Endodermal cell (in vitro differentiated cells): ENCODE measurements at regions not wholly inside any gene's neighbourhood (a gene's known extent, or its start where the extent isn't known, plus 50 kb on each side); places are given as distances from the start of the nearest gene placed in this dataset.

Experiments
- DNase-seq: peaks from one replicate; pipeline ENCODE4 v3.0.0-alpha.2; 2017
- H3K27ac ChIP-seq: 2 replicates; pipeline ENCODE4 v1.5.1; 2013; ENCODE audit warnings: mild to moderate bottlenecking, low read depth, low read length, moderate library complexity
- H3K27me3 ChIP-seq: 2 replicates; pipeline ENCODE4 v1.6.1; 2013; ENCODE audit warnings: mild to moderate bottlenecking, low read length, moderate library complexity; ENCODE audit not compliant: insufficient read depth, control insufficient read depth, poor library complexity, severe bottlenecking
- H3K36me3 ChIP-seq: 2 replicates; pipeline ENCODE4 v1.7.0; 2013; ENCODE audit warnings: mild to moderate bottlenecking, low read length, moderate library complexity; ENCODE audit not compliant: control insufficient read depth, insufficient read depth
- H3K4me1 ChIP-seq: one replicate; pipeline ENCODE4 v1.7.0; 2013; ENCODE audit warnings: low read length; ENCODE audit not compliant: control insufficient read depth, insufficient read depth
- H3K4me3 ChIP-seq: 2 replicates; pipeline ENCODE4 v1.5.1; 2013; ENCODE audit warnings: mild to moderate bottlenecking, low read length, moderate library complexity
- H3K9ac ChIP-seq: 2 replicates; pipeline ENCODE4 v1.6.1; 2013; ENCODE audit warnings: mild to moderate bottlenecking, low read length, moderate library complexity; ENCODE audit not compliant: poor library complexity, severe bottlenecking; ENCODE audit errors: extremely low read depth
- H3K9me3 ChIP-seq: 2 replicates; pipeline ENCODE4 v1.6.1; 2013; ENCODE audit warnings: mild to moderate bottlenecking, low read length, moderate library complexity; ENCODE audit not compliant: control insufficient read depth
- H3K27ac Mint-ChIP-seq: 2 replicates; pipeline ENCODE4 v1.8.0; 2020; ENCODE audit warnings: mixed read lengths
- H3K27me3 Mint-ChIP-seq: 2 replicates; pipeline ENCODE4 v1.8.0; 2021; ENCODE audit warnings: mild to moderate bottlenecking, mixed read lengths; ENCODE audit not compliant: insufficient read depth
- H3K36me3 Mint-ChIP-seq: 2 replicates; pipeline ENCODE4 v1.8.0; 2020; ENCODE audit warnings: low read depth, mixed read lengths
- H3K4me1 Mint-ChIP-seq: 2 replicates; pipeline ENCODE4 v1.8.0; 2020; ENCODE audit warnings: mixed read lengths
- H3K4me3 Mint-ChIP-seq: 2 replicates; pipeline ENCODE4 v1.8.0; 2020; ENCODE audit warnings: mild to moderate bottlenecking, moderate library complexity, mixed read lengths
- H3K9me3 Mint-ChIP-seq: 2 replicates; pipeline ENCODE4 v1.8.0; 2020; ENCODE audit warnings: mild to moderate bottlenecking, mixed read lengths
- CTCF ChIP-seq: fragments of 200-600 bp; sonication (generic); conservative IDR thresholded peaks from 2 replicates; pipeline ENCODE4 v1.5.0; 2021; ENCODE audit warnings: antibody characterized with exemption, mild to moderate bottlenecking
- WGBS, 2 experiments: methylation state at CpG; one replicate each; pipeline versions ENCODE4 v1.1.5 to v1.1.7; 2013; ENCODE audit warnings: missing lambda C conversion rate in 2 of 2, mixed read lengths in 1 of 2; ENCODE audit not compliant: insufficient coverage in 1 of 2, insufficient read length in 1 of 2; 5-methylcytosine and 5-hydroxymethylcytosine counted together

GRCh38 chr12:114562654-114563053, 121.3 kb downstream of the TBX3 start:
- H3K36me3 ChIP-seq = no peaks in the 10 kb centered on the region
- no peak overlapping the region for H3K9ac ChIP-seq
- no peaks in the 10 kb centered on the region for H3K36me3 Mint-ChIP-seq
- TF ChIP-seq CTCF = no peak
- no peak overlapping the region for H3K4me3 Mint-ChIP-seq
- H3K4me3 ChIP-seq = no peak overlapping the region
- peak; percentile 89 for DNase-seq
- peaks cover 8% of the 10 kb centered on the region for H3K4me1 Mint-ChIP-seq
- H3K27me3 ChIP-seq = peaks cover 6% of the 10 kb centered on the region
- peaks cover 2% of the 10 kb centered on the region for H3K27me3 Mint-ChIP-seq
- H3K4me1 ChIP-seq = no peaks in the 10 kb centered on the region
- no peak overlapping the region for H3K27ac Mint-ChIP-seq
- no peaks in the 10 kb centered on the region for H3K9me3 ChIP-seq
- H3K27ac ChIP-seq = no peak overlapping the region
- WGBS, 2 experiments = 61% methylated on average over 2 of the region's 2 CpGs; no CpG with 5 or more reads in 1 of the 2 experiments
- H3K9me3 Mint-ChIP-seq = no peaks in the 10 kb centered on the region

- Mint-ChIP-seq H3K27me3 (peaks cover 2% of the 10 kb centered on the region), H3K36me3 (no peaks in the 10 kb centered on the region), H3K4me1 (no peaks in the 10 kb centered on the region), H3K4me3 (no peak overlapping the region), H3K27ac (no peak overlapping the region), H3K9me3 (no peaks in the 10 kb centered on the region)
- no peak for TF ChIP-seq CTCF
- Histone ChIP-seq H3K4me3 (no peak overlapping the region), H3K27me3 (no peaks in the 10 kb centered on the region), H3K27ac (no peak overlapping the region), H3K9ac (no peak overlapping the region), H3K4me1 (no peaks in the 10 kb centered on the region), H3K9me3 (no peaks in the 10 kb centered on the region), H3K36me3 (no peaks in the 10 kb centered on the region)
- DNase-seq = no peak
- 88 to 100% methylated on average over 1 to 2 of the region's 2 CpGs for WGBS, 2 experiments
These were observed 128.5 kb downstream of the TBX3 start for GRCh38 chr12:114555451-114555850.

GRCh38 chr12:114547636-114548035, 136.3 kb downstream of the TBX3 start:
- TF ChIP-seq CTCF = no peak
- Mint-ChIP-seq H3K9me3 (peaks cover 1% of the 10 kb centered on the region), H3K36me3 (no peaks in the 10 kb centered on the region), H3K4me3 (no peak overlapping the region), H3K27ac (no peak overlapping the region), H3K4me1 (peaks cover 23% of the 10 kb centered on the region), H3K27me3 (no peaks in the 10 kb centered on the region)
- no peaks in the 10 kb centered on the region for H3K9me3 ChIP-seq
- no peak overlapping the region for H3K27ac ChIP-seq
- no peak overlapping the region for H3K9ac ChIP-seq
- WGBS, 2 experiments = 80% methylated on average over 1 of the region's 1 CpG; no CpG with 5 or more reads in 1 of the 2 experiments
- no peaks in the 10 kb centered on the region for H3K36me3 ChIP-seq
- DNase-seq = peak; percentile 79
- H3K27me3 ChIP-seq = no peaks in the 10 kb centered on the region
- no peak overlapping the region for H3K4me3 ChIP-seq
- H3K4me1 ChIP-seq = peaks cover 6% of the 10 kb centered on the region
